ENCODE measurements at regions not wholly inside any gene's neighbourhood (a gene's known extent, or its start where the extent isn't known, plus 50 kb on each side); places are given as distances from the start of the nearest gene placed in this dataset.

- no peak overlapping the region for H3K4me3 ChIP-seq (ENCODE audit: low read depth in 1 of 2, low read length in 1 of 2)
- no peaks in the 10 kb centered on the region for H3K4me1 ChIP-seq (ENCODE audit: control insufficient read depth in 1 of 2, insufficient read depth in 1 of 2, low read depth in 1 of 2, low read length in 1 of 2)
- H3K27ac ChIP-seq, result no peak overlapping the region
- no peaks in the 10 kb centered on the region for H3K9me3 ChIP-seq
- no peaks in the 10 kb centered on the region for H3K27me3 ChIP-seq
- no peak for TF ChIP-seq CTCF (IDR thresholded peaks at IDR 0.05)
- no peaks in the 10 kb centered on the region for H3K36me3 ChIP-seq
Observed at GRCh38 chr4:123345935-123346300, 50.7 kb upstream of the SPRY1 start.

GRCh38 chr4:123346330-123346940 is 50.2 kb upstream of the SPRY1 start:
- no peaks in the 10 kb centered on the region for H3K4me1 ChIP-seq (ENCODE audit: control insufficient read depth in 1 of 2, insufficient read depth in 1 of 2, low read depth in 1 of 2, low read length in 1 of 2)
- H3K36me3 ChIP-seq, result no peaks in the 10 kb centered on the region
- H3K4me3 ChIP-seq (ENCODE audit: low read depth in 1 of 2, low read length in 1 of 2), result no peak overlapping the region
- H3K27me3 ChIP-seq, result no peaks in the 10 kb centered on the region
- H3K9me3 ChIP-seq, result no peaks in the 10 kb centered on the region
- TF ChIP-seq CTCF (IDR thresholded peaks at IDR 0.05), result no peak
- H3K27ac ChIP-seq, result no peak overlapping the region
